H1 (cell line): ENCODE measurements at regions not wholly inside any gene's neighbourhood (a gene's known extent, or its start where the extent isn't known, plus 50 kb on each side); places are given as distances from the start of the nearest gene placed in this dataset.

ENCODE experiments used
- CTCF ChIA-PET: fragments of 300-600 bp; sonication (Branson Sonifier 250); formaldehyde crosslinking; loops from one replicate; lab custom pipeline; 2021; ENCODE audit not compliant: partially characterized antibody; lab: Charles Lee
- POLR2A ChIA-PET: fragments of 300-600 bp; sonication (Branson Sonifier 250); formaldehyde crosslinking; loops from one replicate; lab custom pipeline; 2021; ENCODE audit warnings: inconsistent platforms; ENCODE audit not compliant: partially characterized antibody; lab: Charles Lee
- DNase-seq, 2 experiments: peaks; one replicate each; pipeline versions ENCODE4 v3.0.0 to v3.0.0-alpha.2; 2010 to 2022; ENCODE audit warnings: low spot score in 2 of 2, low read depth in 1 of 2, mixed read lengths in 1 of 2
- FAIRE-seq: peaks from 2 replicates; lab custom pipeline; 2011; peaks lifted over from hg19 to GRCh38; lab: Jason Lieb, UNC
- H2AFZ ChIP-seq: 2 replicates; pipeline ENCODE4 v1.8.1; 2012; ENCODE audit warnings: low read length, inconsistent platforms
- H2AK5ac ChIP-seq: 2 replicates; pipeline ENCODE4 v1.6.1; 2013; ENCODE audit warnings: low read depth, low read length
- H2BK120ac ChIP-seq: replicated peaks from 2 replicates; pipeline ENCODE3; 2013; ENCODE audit warnings: low read depth, low read length, inconsistent platforms
- H2BK12ac ChIP-seq: 2 replicates; pipeline ENCODE4 v1.6.1; 2013; ENCODE audit warnings: low read depth, low read length
- H2BK15ac ChIP-seq: 2 replicates; pipeline ENCODE4 v1.6.1; 2013; ENCODE audit warnings: low read length
- H2BK20ac ChIP-seq: 2 replicates; pipeline ENCODE4 v1.6.1; 2013; ENCODE audit warnings: low read length
- H2BK5ac ChIP-seq: 2 replicates; pipeline ENCODE4 v1.6.1; 2013; ENCODE audit warnings: low read depth, low read length
- H3K14ac ChIP-seq: 2 replicates; pipeline ENCODE4 v1.6.1; 2013; ENCODE audit warnings: inconsistent platforms; ENCODE audit not compliant: insufficient read length
- H3K18ac ChIP-seq: 2 replicates; pipeline ENCODE4 v1.6.1; 2013; ENCODE audit warnings: low read length; ENCODE audit errors: extremely low read depth
- H3K23ac ChIP-seq: 2 replicates; pipeline ENCODE4 v1.6.1; 2013; ENCODE audit warnings: inconsistent platforms; ENCODE audit not compliant: insufficient read length
- H3K23me2 ChIP-seq: 2 replicates; pipeline ENCODE4 v1.6.1; 2013; ENCODE audit warnings: low read depth, low read length
- H3K27ac ChIP-seq: 2 replicates; pipeline ENCODE4 v1.6.1; 2011; ENCODE audit warnings: low read depth, low read length, inconsistent platforms
- H3K27me3 ChIP-seq, 4 experiments: replicated peaks in 1 of 4; 1 replicate in 1 of 4; 2 replicates in 3 of 4; pipeline versions ENCODE4 v1.6.1 to v1.8.1; 2011 to 2013; ENCODE audit warnings: low read length in 3 of 4, mild to moderate bottlenecking in 3 of 4, inconsistent platforms in 2 of 4, mixed read lengths in 2 of 4, moderate library complexity in 1 of 4; ENCODE audit not compliant: control insufficient read depth in 3 of 4, insufficient read depth in 3 of 4; ENCODE audit errors: extremely low read depth in 1 of 4
- H3K36me3 ChIP-seq, 4 experiments: 2 replicates each; pipeline versions ENCODE4 v1.6.1 to v1.8.1; 2011 to 2013; ENCODE audit warnings: mild to moderate bottlenecking in 4 of 4, low read length in 3 of 4, moderate library complexity in 2 of 4, control low read depth in 1 of 4, inconsistent platforms in 1 of 4; ENCODE audit not compliant: insufficient read depth in 4 of 4, control insufficient read depth in 2 of 4
- H3K4ac ChIP-seq: replicated peaks from 2 replicates; pipeline ENCODE3; 2013; ENCODE audit warnings: low read length, low read depth, mixed read lengths, inconsistent platforms; ENCODE audit not compliant: insufficient read length
- H3K4me1 ChIP-seq, 4 experiments: replicated peaks in 1 of 4; 1 replicate in 1 of 4; 2 replicates in 3 of 4; pipeline versions ENCODE4 v1.6.1 to v1.8.1; 2011 to 2013; ENCODE audit warnings: low read length in 3 of 4, inconsistent platforms in 2 of 4, mixed read lengths in 1 of 4; ENCODE audit not compliant: insufficient read depth in 4 of 4, control insufficient read depth in 3 of 4
- H3K4me2 ChIP-seq, 2 experiments: 2 replicates each; pipeline versions ENCODE4 v1.6.1 to v1.8.1; 2011 to 2013; ENCODE audit warnings: low read depth in 2 of 2, low read length in 2 of 2, control low read depth in 1 of 2, inconsistent platforms in 1 of 2, mild to moderate bottlenecking in 1 of 2; ENCODE audit not compliant: insufficient read depth in 1 of 2
- H3K4me3 ChIP-seq, 4 experiments: fragments of 200-600, 300-600 bp in 1 of 4; sonication (generic), shearing (Covaris generic), sonication (Bioruptor Twin) in 1 of 4; 2 replicates each; pipeline versions ENCODE4 v1.5.1 to v1.8.1; 2011 to 2016; ENCODE audit warnings: low read length in 4 of 4, low read depth in 3 of 4, control low read depth in 2 of 4, inconsistent platforms in 2 of 4, mild to moderate bottlenecking in 2 of 4, mixed read lengths in 1 of 4, moderate library complexity in 1 of 4; ENCODE audit not compliant: insufficient read depth in 2 of 4; ENCODE audit errors: extremely low read depth in 1 of 4
- H3K56ac ChIP-seq: replicated peaks from 2 replicates; pipeline ENCODE3; 2013; ENCODE audit warnings: low read depth, mild to moderate bottlenecking, mixed read lengths, low read length, inconsistent platforms; ENCODE audit not compliant: insufficient read length
- H3K79me1 ChIP-seq: 2 replicates; pipeline ENCODE4 v1.6.1; 2013; ENCODE audit warnings: low read depth, low read length, control low read depth
- H3K79me2 ChIP-seq, 2 experiments: 2 replicates each; pipeline versions ENCODE4 v1.6.1 to v1.8.1; 2012 to 2013; ENCODE audit warnings: low read length in 2 of 2, mild to moderate bottlenecking in 2 of 2, inconsistent platforms in 1 of 2; ENCODE audit not compliant: insufficient read depth in 2 of 2, control insufficient read depth in 1 of 2
- H3K9ac ChIP-seq, 4 experiments: replicated peaks in 1 of 4; 1 replicate in 1 of 4; 2 replicates in 3 of 4; pipeline versions ENCODE4 v1.6.1 to v1.8.1; 2011 to 2013; ENCODE audit warnings: low read depth in 3 of 4, low read length in 3 of 4, control low read depth in 2 of 4, mild to moderate bottlenecking in 2 of 4, moderate library complexity in 2 of 4, inconsistent platforms in 1 of 4; ENCODE audit errors: extremely low read depth in 1 of 4
- H3K9me3 ChIP-seq, 2 experiments: 2 replicates each; pipeline versions ENCODE4 v1.6.1 to v1.8.1; 2012 to 2013; ENCODE audit warnings: mild to moderate bottlenecking in 2 of 2, moderate library complexity in 2 of 2, control low read depth in 1 of 2, inconsistent platforms in 1 of 2, low read depth in 1 of 2, low read length in 1 of 2, mixed read lengths in 1 of 2; ENCODE audit not compliant: insufficient read depth in 2 of 2
- H4K20me1 ChIP-seq, 2 experiments: replicated peaks in 1 of 2; 2 replicates each; pipeline versions ENCODE3 to v1.8.1; 2011 to 2013; ENCODE audit warnings: inconsistent platforms in 2 of 2, low read length in 2 of 2, mild to moderate bottlenecking in 1 of 2; ENCODE audit not compliant: insufficient read depth in 2 of 2, control insufficient read depth in 1 of 2
- H4K5ac ChIP-seq: 2 replicates; pipeline ENCODE4 v1.6.1; 2013; ENCODE audit warnings: low read length, low read depth, mixed read lengths, inconsistent platforms; ENCODE audit not compliant: insufficient read length
- H4K8ac ChIP-seq: 2 replicates; pipeline ENCODE4 v1.8.0; 2013; ENCODE audit warnings: mild to moderate bottlenecking, moderate library complexity, low read length, inconsistent platforms; ENCODE audit not compliant: insufficient read depth; ENCODE audit errors: extremely low read depth
- H4K91ac ChIP-seq: replicated peaks from 2 replicates; pipeline ENCODE3; 2013; ENCODE audit warnings: low read length, mixed read lengths, inconsistent platforms; ENCODE audit not compliant: insufficient read length
- CTCF ChIP-seq, 3 experiments: IDR thresholded peaks; 1 replicate in 2 of 3; 2 replicates in 1 of 3; pipeline versions ENCODE4 v1.5.1 to v1.6.1; 2011; ENCODE audit warnings: low read length in 3 of 3, mild to moderate bottlenecking in 3 of 3, inconsistent platforms in 2 of 3, low read depth in 1 of 3, moderate library complexity in 1 of 3; ENCODE audit not compliant: insufficient read depth in 1 of 3; ENCODE audit errors: control extremely low read depth in 1 of 3
- FOSL1 ChIP-seq: IDR thresholded peaks from 2 replicates; pipeline ENCODE4 v1.6.1; 2011; ENCODE audit warnings: mild to moderate bottlenecking, low read depth, low read length, moderate library complexity; ENCODE audit not compliant: insufficient read depth
- GTF2F1 ChIP-seq: IDR thresholded peaks from 2 replicates; pipeline ENCODE4 v1.6.1; 2012; ENCODE audit warnings: low read depth, low read length, improper control_type of control experiment, borderline replicate concordance
- HDAC2 ChIP-seq, 2 experiments: fragments of 300-600 bp in 1 of 2; sonication (generic) in 1 of 2; IDR thresholded peaks; 2 replicates each; pipeline ENCODE4 v1.6.1; 2011 to 2012; ENCODE audit warnings: low read depth in 2 of 2, low read length in 2 of 2, mild to moderate bottlenecking in 2 of 2, moderate library complexity in 2 of 2, borderline replicate concordance in 1 of 2, inconsistent platforms in 1 of 2
- KDM5A ChIP-seq: fragments of 200-600 bp; IDR thresholded peaks from 2 replicates; pipeline ENCODE4 v1.7.1; 2012; ENCODE audit warnings: mild to moderate bottlenecking, low read length, inconsistent platforms, mixed read lengths
- TBP ChIP-seq: IDR thresholded peaks from 2 replicates; pipeline ENCODE4 v1.6.1; 2011; ENCODE audit warnings: low read depth, low read length, improper control_type of control experiment
- ZNF274 ChIP-seq: IDR thresholded peaks from 2 replicates; pipeline ENCODE4 v1.7.0; 2012; ENCODE audit warnings: low read length, borderline replicate concordance; ENCODE audit errors: extremely low read depth

DNA sequence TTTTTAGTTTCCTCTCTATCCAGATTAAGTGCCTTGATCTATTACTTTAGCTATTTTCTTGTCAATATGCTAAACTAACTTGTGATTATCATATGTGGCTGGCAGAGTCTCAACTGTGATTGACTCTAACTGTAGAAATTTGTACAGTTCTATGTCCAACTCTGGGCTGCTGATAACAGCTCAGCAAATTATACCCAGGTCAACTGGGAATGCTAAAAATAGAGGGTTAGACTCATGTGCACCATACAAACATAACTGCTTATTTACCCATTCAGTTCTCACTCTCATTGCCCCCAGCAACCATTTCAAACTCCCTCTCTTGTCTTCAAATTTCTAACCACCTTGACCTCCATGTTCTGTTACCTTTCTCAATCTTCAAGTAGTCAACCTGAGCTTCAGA, 576.9 kb downstream of the TDRD15 start:
- TF ChIP-seq HDAC2 (IDR thresholded peaks at IDR 0.05; ENCODE audit: borderline replicate concordance in 1 of 2, low read depth in 2 of 2, low read length in 2 of 2) (no peak), GTF2F1 (no peak), FOSL1 (no peak), TBP (no peak), CTCF (IDR thresholded peaks at IDR 0.05; ENCODE audit: control extremely low read depth in 1 of 3, insufficient read depth in 1 of 3, low read depth in 1 of 3, low read length in 3 of 3) (no peak), KDM5A (no peak), ZNF274 (no peak)
- TF ChIP-seq, all 59 proteins: peak for 0
- Histone ChIP-seq H4K8ac (no peak overlapping the region), H3K4me2 (no peak overlapping the region), H2BK20ac (no peak overlapping the region), H2AK5ac (no peak overlapping the region), H3K18ac (no peak overlapping the region), H3K27ac (no peak overlapping the region), H2AFZ (no peak overlapping the region), H3K79me1 (no peaks in the 10 kb centered on the region), H2BK120ac (no peak overlapping the region), H2BK15ac (no peak overlapping the region), H3K23ac (no peak overlapping the region), H2BK5ac (no peak overlapping the region), H3K27me3 (no peaks in the 10 kb centered on the region), H2BK12ac (no peak overlapping the region), H4K91ac (no peak overlapping the region), H3K9ac (no peak overlapping the region), H3K4me3 (no peak overlapping the region), H3K23me2 (no peaks in the 10 kb centered on the region), H4K5ac (no peak overlapping the region), H3K4ac (no peak overlapping the region), H3K79me2 (no peaks in the 10 kb centered on the region), H3K56ac (no peak overlapping the region), H3K14ac (no peak overlapping the region), H3K4me1 (no peaks in the 10 kb centered on the region), H3K9me3 (no peaks in the 10 kb centered on the region), H3K36me3 (no peaks in the 10 kb centered on the region), H4K20me1 (no peaks in the 10 kb centered on the region)
- DNase-seq, result no peak
- CTCF ChIA-PET, result no interaction called here
- POLR2A ChIA-PET, result no interaction called here
- FAIRE-seq, result no peak
